NCI-H748 treated with DMSO at 0.1 percent for 48 hours (cell line): ENCODE measurements at regions not wholly inside any gene's neighbourhood (a gene's known extent, or its start where the extent isn't known, plus 50 kb on each side); places are given as distances from the start of the nearest gene placed in this dataset.
"Not testable (repeated sequence)": the region's sequence is repeated elsewhere in the genome, so short reads cannot be mapped to it uniquely, and the experiment has no call there.

Experiments used
- DNase-seq: peaks from one replicate; lab custom pipeline; 2025; lab: John Stamatoyannopoulos, UW

- no peak for DNase-seq
Measured at GRCh38 chr1:38502758-38503157, 356.8 kb downstream of the RRAGC start.

- DNase-seq: no peak
Measured at GRCh38 chr1:38500891-38501290, 358.7 kb downstream of the RRAGC start.

GRCh38 chr1:38500352-38500751, 359.2 kb downstream of the RRAGC start:
- DNase-seq: no peak

DNA sequence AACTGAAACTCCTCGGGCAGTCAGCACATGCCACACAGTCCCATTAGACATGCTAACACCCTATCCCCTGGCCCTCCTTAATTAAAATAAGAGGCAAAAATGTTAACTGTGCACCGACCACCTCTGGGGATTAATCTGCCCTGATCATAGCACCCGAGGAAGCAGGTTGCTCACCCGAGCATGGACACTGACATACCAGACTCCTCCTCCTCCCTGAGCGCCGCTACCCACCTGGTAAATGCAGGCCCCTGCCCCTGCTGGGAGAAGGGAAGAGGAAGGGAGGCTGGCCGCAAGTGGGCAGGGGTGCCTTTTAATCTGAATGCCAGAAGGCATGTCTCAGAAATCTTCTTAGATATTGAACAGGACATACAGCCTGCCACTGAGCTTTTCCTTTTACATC, 360.9 kb downstream of the RRAGC start:
- no peak for DNase-seq

- DNase-seq: no peak
Measured at GRCh38 chr1:38497921-38498656, 361.5 kb downstream of the RRAGC start.

GRCh38 chr1:38493306-38493705, 366.3 kb downstream of the RRAGC start:
- DNase-seq: not testable (repeated sequence)

DNA sequence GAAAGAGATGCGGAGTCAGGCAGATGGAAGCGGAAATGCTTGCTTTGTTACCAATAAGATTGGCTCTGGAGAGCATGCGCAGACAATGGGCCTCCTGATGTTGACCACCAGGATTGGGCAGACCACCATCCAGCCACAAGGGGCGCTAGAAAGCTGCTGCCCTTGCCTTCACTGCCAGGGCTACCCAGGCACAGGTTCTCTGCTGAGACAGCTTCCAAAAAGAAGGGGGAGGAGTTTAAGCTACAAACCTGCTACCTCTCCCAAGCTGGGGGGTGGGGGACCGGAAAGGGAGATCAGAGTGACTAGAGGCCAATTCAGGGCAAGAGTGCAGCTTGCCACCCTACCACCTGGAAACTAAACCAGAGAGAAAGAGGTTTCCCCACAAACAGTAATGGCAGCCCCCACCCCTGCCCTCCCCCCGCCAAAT, 369.7 kb downstream of the RRAGC start:
- peak; percentile 8 for DNase-seq

- DNase-seq: no peak
Measured at GRCh38 chr1:38488162-38488898, 371.2 kb downstream of the RRAGC start.

- no peak for DNase-seq
Measured at GRCh38 chr1:38487396-38487795, 372.2 kb downstream of the RRAGC start.

DNA sequence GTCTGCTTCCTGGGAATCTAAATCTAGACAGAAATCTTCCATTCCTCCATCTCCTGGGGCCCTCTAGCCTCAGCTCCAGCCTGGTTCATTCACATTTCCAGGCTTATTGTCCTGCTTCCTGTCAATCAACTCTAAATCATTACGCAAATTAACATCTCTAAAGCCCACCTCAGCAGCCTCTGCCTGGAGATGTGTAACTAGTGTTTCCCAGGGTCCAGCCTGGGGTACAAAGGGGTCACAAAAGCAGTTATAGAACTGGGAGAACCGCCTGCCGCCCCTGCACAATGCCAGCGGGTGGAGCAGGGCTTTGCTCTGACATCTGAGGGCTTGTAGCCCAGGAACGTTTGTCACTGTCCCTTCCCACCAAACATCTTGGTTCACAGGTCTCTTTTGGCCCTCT, 373.5 kb downstream of the RRAGC start:
- no peak for DNase-seq

DNA sequence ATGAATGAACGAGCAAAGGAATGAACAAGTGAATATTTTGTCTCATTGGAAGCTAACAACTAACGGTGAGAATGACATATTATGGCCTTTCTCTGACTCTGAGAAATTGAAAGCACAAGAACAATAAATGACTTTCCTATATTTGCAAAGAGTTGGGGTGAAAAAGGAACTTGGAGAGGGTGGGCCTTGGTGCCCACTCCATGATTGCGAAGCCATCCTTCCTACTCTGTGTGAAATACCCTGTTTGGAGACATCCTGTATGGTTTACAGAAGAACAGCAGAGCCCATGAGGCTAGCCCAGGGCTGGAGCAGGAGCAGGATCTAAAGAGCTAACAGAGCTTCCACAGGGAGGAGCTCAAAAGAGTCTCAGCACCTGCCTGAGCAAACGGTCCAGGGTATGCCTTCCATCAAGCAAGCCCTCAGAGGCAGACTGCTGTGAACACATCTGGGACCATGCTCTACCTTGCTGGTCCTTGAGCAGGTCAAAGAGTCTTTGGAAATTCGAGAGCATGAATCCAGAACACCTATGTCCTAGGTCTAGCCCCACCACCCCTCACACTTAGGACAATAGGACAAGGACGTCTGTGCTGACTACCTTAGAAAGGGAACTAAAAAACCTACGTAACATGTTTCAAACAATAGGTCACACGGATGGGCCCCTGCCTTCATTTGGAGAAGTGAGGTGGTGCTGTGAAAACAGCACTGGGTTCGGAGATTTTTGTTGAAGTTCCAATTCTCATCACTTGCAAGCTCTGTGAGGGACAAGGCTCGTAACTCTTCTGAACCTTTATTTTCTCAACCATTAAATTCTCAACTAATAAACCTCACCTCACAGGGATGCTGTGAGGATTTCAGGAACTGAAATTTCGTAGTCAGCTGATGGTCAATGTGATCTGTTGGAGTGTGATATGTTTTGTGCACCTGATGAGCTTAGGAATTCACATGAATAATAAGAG, 377.4 kb downstream of the RRAGC start:
- DNase-seq: no peak

DNA sequence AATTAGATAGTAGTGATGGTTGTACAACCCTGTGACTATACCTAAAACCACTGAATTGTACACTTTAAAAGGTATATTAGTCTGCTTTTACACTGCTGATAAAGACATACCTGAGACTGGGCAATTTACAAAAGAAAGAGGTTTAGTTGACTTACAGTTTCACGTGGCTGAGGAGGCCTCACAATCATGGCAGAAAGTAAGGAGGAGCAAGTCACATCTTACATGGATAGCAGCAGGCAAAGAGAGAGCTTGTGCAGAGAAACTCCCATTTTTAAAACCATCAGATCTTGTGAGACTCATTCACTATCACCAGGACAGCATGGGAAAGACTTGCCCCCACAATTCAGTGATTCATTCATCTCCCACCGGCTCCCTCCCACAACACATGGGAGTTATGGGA, 379.9 kb downstream of the RRAGC start:
- DNase-seq: not testable (repeated sequence)

DNA sequence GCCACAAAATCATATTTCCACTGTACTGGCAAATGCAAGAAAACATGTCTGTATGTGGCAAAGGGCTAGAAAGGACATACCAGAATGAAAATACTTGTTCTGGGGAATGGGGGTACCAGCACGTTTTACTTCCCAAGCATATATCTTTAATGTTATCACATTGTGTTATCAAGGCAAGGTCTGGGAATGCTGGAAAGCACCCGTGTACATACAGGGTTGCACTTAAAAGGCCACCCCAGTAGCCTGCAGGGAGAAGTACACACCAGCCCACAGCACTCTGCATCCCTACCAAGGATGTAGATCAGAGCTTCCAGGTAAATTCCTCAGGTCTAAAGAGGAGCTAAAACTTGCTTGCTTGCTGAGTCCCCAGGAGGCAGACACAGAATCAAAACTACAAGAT, 381.8 kb downstream of the RRAGC start:
- no peak for DNase-seq

- no peak for DNase-seq
Measured at GRCh38 chr1:38476850-38477178, 382.8 kb downstream of the RRAGC start.

DNA sequence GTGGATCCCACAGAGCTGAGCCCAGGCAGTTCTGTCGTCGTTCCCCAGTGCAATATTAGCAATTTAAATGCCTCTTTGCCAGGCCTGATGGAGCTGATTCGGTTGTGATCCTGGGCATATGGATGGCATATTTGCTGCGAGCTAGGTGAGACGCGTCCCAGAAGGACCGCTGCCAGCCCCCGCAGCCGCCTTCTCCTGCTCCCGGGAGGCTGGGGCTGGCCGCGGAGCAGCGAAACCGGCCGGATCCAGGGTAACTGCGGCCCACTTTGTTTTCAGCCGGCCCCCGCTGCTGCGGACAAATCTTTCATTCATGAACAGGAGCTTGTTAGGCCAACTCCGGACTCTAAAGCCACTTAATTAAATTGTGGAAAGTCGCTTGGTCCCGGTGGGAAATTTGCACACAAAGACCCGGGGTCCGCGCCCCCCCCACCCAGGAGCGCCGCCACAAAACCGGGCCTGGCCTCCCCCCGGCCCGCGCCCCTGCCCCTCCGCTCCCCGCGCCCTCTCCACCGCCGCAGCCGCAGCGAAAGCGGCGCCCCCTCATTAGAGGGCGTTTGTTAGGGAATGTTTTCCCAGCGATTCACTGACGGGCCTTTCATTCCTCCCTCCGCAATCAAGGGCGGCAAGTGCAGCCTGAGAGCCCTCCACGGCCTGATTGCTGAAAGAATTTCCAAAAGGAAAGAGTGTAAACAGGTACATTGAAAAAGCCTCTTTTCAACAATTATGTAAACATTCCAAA, 383.3 kb downstream of the RRAGC start:
- no peak for DNase-seq

DNA sequence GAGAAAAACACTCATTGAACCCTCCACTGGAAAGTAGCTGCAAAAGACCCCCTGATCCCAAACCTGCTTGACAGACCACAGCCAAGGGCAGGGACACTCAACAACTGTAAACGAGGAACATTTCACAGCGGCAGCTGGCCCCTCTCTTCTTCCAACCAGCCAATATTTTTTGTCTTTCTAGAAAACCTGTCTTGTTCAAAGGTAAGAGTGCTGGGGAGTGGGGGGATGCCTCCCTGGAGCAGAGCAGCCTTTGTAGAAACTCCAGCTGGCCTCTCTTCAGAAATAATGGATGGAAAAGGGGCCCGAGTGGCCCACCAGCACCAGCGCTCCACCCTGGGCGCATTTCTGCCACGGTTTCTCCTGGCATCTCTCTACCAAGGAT, 384.0 kb downstream of the RRAGC start:
- no peak for DNase-seq

DNA sequence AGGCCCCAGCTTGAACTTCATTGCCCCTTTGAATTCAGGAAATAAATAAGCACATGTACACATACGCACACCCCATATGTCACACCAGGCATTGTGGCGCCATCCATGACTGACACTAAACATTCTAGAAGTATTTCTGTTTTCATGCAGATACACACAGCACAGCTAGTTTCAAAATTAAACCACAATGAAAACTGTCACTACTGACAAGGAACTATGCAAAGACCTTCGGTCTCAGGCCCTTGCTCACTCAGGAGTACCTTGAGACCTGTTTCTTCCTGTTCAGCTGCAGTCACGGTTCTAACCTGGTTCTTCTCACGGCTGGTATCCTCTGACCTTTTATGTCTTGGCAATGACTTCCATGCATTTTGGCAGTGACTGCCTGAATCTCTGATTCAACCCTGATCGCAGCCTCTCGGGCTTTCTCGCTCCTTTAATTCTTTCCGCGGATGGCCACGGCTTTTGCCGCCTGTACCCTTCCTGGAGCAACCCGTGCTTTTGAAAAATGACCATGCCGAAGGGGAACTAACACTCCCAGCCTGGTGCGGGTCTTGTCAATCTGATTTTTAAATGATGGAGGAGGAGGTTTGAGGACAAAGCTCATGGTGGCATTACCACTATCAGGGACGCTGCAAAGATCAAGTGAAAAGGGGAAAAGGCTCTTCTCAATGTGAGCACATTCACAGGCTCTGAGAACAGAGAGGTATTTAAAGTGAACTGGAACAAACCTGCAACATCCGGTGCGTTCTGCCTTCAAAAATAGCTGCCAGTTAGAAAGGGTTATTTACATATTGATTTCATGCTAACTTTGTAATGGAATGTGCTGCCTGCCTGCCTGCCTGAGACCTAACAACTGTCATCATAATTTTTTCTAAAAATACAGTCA, 384.6 kb downstream of the RRAGC start:
- no peak for DNase-seq

GRCh38 chr1:38466487-38466886, 393.1 kb downstream of the RRAGC start:
- DNase-seq: no peak

- no peak for DNase-seq
Measured at GRCh38 chr1:38465460-38465859, 394.1 kb downstream of the RRAGC start.

DNA sequence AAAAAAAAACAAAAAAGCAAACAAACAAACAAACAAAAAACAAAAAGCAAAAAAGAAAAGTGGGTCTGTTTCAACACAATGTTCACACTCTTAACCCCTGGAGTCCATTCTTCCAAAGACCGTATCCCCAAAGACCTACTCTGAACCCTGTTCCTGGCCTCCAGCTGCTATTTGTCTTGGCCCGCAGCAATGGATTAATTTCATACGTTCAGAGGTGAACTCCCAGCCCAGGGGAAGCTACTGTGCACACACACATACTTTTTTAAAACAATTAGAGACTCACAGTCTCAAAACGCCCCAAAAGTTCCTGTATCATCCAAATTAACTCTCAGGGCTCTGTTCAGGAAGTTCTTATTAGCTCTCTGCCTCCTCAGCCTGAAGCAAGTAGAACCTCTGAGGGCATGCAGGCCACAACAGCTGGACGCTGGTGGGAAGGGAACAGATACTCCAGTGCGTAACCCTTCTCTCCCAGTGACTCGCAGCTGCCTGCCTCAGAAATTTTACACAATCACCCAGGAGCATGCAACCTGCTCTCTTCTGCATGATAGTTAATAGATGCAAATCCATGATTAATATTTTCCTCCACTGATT, 395.4 kb downstream of the RRAGC start:
- DNase-seq: no peak

- no peak for DNase-seq
Measured at GRCh38 chr1:38463074-38463473, 396.5 kb downstream of the RRAGC start.
